ENCODE measurements at regions not wholly inside any gene's neighbourhood (a gene's known extent, or its start where the extent isn't known, plus 50 kb on each side); places are given as distances from the start of the nearest gene placed in this dataset.
"Not testable (repeated sequence)": the region's sequence is repeated elsewhere in the genome, so short reads cannot be mapped to it uniquely, and the experiment has no call there.

DNA sequence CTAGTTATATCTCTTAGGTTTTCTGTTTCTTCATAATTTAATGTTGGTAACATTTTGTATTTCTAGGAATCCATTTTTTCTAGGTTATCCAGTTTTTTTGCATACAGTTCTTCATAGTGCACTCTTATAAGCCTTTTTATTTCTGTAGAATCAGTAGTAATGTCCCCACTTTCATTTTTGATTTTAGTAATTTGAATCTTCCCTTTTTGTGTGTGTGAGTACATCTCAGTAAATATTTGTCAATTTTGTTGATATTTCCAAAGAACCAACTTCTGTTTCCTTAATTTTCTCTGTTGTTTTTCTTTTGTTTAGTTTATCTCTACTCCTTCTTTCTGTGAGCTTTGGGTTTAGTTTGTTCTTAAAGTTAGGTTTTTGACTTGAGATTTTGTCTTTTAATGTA is 507.3 kb upstream of the RGS6 start:
- Histone ChIP-seq H3K27ac (no peak overlapping the region), H3K4me3 (no peak overlapping the region)
- TF ChIP-seq CTCF (IDR thresholded peaks at IDR 0.05) = no peak
- no peak for DNase-seq (ENCODE audit: low spot score)

DNA sequence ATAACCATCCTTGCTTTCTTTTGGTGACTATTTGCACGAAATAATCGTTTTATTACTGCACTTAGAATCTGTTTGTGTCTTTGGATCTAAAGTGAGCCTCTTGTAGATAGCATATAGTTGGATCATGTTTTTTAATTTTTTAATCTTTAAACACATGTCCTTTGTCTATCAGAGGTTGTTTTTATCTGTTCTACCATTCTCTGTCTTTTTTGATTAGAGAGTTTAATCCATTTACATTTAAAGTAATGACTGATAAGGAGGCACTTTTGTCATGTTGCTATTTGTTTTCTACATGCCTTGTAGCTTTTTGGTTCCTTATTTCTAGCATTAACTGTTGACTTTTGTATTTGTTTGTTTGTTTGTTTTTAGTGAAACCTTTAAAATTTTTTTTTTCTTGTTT is 506.2 kb upstream of the RGS6 start:
- Histone ChIP-seq H3K4me3 (no peak overlapping the region), H3K27ac (no peak overlapping the region)
- no peak for TF ChIP-seq CTCF (IDR thresholded peaks at IDR 0.05)
- no peak for DNase-seq (ENCODE audit: low spot score)

GRCh38 chr14:71429902-71430301 is 502.3 kb upstream of the RGS6 start:
- no peak for TF ChIP-seq CTCF (IDR thresholded peaks at IDR 0.05)
- H3K27ac ChIP-seq = no peak overlapping the region
- no peak for DNase-seq (ENCODE audit: low spot score)
- H3K4me3 ChIP-seq = no peak overlapping the region

DNA sequence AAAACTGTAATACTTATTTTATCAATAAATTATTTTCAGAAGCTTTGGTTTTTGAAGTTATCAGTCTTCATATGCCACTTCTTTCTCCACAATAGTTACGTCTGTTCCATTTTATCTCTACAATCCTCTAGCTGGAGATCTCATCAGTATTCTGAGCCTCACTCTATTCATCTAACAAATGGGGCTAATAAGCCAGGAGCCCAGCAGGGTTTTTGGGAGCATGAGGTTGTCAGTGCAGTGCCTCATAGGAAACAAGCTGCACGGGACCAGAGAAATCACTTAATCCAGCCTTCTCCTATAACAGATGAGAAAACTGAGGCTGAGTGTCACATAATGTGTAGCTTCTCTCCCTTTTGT is 501.9 kb upstream of the RGS6 start:
- no peak for DNase-seq (ENCODE audit: low spot score)
- Histone ChIP-seq H3K27ac (no peak overlapping the region), H3K4me3 (no peak overlapping the region)
- no peak for TF ChIP-seq CTCF (IDR thresholded peaks at IDR 0.05)

DNA sequence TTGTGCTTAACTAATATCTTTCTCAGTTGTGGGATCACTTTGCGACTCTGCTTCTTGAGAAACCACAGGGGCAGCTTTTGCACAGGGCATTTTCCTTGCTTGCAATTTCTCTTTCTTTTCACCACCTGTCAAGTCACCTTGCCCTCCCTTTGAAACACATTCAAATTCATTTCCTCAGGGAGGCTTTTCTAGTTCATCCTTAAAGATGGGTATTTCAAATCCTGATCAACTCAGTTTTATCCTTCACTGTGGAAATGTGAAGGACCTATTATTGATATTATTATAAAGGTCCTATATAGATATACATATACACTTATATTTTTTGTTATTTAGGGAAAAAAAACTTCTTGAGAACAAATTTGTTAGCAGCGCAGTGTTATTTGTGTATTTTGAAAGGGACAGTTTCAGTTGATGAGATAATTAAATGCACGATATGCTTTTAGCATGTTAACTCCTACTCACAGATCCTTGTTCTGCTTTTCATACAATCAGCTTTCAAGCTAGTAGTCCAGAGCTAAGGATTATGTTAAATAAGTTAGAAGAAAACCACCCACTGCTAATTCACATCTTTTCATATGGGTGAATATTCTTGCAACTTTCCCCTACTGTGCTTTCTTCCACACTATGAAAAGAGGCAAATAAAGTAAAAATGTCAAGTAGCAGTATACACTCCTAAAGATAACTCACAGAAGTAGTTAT is 501.4 kb upstream of the RGS6 start:
- DNase-seq (ENCODE audit: low spot score) = no peak
- Histone ChIP-seq H3K4me3 (no peak overlapping the region), H3K27ac (no peak overlapping the region)
- TF ChIP-seq CTCF (IDR thresholded peaks at IDR 0.05) = no peak

DNA sequence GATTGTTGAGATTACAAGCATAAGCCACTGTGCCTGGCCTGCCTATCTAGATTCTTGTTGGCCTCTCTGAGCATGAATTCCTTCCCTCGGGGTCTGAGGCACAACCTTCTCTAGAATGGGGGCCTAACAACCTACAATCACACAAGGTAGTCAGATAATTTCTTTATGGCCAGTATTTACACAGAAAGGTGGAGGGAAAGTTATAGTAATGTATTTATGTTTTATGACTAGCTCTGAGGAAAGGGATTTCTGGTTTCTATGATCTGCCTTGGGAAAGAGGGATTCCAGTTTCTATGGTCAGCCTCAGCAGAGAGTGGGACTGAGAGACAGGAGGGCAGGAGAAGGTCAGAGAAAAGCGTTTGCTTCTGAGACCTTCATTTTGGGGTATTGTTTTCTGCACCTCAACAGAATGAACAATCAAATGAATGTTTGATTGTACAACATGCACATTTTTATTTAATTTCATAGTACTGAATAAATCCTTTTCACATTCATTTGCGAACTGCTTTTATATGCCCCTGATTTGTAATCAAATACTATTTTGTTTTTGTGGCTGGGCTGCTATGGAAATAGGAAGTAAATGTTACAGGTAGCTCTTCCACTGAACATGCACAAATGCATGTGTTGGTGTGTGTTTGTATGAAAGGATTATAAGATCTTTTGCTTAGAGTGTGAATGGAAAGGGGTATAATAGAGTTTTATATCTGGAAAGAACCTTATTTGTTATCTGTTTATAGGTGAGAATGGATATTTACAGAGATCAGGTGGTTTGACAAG is 499.7 kb upstream of the RGS6 start:
- Histone ChIP-seq H3K27ac (no peak overlapping the region), H3K4me3 (no peak overlapping the region)
- no peak for TF ChIP-seq CTCF (IDR thresholded peaks at IDR 0.05)
- no peak for DNase-seq (ENCODE audit: low spot score)

- no peak overlapping the region for H3K27ac ChIP-seq
- H3K4me3 ChIP-seq = no peak overlapping the region
- no peak for TF ChIP-seq CTCF (IDR thresholded peaks at IDR 0.05)
- no peak for DNase-seq (ENCODE audit: low spot score)
Measured at GRCh38 chr14:71433303-71433702, 498.9 kb upstream of the RGS6 start.

DNA sequence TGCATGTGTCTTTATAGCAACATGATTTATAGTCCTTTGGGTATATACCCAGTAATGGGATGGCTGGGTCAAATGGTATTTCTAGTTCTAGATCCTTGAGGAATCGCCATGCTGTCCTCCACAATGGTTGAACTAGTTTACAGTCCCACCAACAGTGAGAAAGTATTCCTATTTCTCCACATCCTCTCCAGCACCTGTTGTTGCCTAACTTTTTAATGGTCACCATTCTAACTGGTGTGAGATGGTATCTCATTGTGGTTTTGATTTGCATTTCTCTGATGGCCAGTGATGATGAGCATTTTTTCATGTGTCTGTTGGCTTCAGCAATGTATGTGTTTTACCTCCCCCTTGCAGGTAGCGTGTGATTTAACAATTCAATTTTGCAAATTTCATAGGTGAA is 496.6 kb upstream of the RGS6 start:
- not testable (repeated sequence) for H3K4me3 ChIP-seq; H3K27ac ChIP-seq; DNase-seq (ENCODE audit: low spot score)
